Right ventricle myocardium inferior (tissue), 1 donor: ENCODE measurements at regions not wholly inside any gene's neighbourhood (a gene's known extent, or its start where the extent isn't known, plus 50 kb on each side); places are given as distances from the start of the nearest gene placed in this dataset.
A peak's percentile ranks its signal among the peaks of the same experiment; 100 is the strongest.
"Not testable (repeated sequence)": the region's sequence is repeated elsewhere in the genome, so short reads cannot be mapped to it uniquely, and the experiment has no call there.

Experiments used
- ATAC-seq: fragments of 200-7000 bp; cut with Tn5 transposase; one replicate; pipeline ENCODE4 v1.9.1; 2020; ENCODE audit warnings: mild to moderate bottlenecking, moderate library complexity
- DNase-seq: peaks from one replicate; pipeline ENCODE4 v3.0.0; 2021; ENCODE audit errors: missing footprints
- intact Hi-C: fragments of 100-400 bp; cut with DNase I; formaldehyde crosslinking; loops from one replicate; pipeline ENCODE4 v1.11.0; 2022
- donor health status: DM: no; HTN: yes; CAD: no; lungs with severe emphysema.

DNA sequence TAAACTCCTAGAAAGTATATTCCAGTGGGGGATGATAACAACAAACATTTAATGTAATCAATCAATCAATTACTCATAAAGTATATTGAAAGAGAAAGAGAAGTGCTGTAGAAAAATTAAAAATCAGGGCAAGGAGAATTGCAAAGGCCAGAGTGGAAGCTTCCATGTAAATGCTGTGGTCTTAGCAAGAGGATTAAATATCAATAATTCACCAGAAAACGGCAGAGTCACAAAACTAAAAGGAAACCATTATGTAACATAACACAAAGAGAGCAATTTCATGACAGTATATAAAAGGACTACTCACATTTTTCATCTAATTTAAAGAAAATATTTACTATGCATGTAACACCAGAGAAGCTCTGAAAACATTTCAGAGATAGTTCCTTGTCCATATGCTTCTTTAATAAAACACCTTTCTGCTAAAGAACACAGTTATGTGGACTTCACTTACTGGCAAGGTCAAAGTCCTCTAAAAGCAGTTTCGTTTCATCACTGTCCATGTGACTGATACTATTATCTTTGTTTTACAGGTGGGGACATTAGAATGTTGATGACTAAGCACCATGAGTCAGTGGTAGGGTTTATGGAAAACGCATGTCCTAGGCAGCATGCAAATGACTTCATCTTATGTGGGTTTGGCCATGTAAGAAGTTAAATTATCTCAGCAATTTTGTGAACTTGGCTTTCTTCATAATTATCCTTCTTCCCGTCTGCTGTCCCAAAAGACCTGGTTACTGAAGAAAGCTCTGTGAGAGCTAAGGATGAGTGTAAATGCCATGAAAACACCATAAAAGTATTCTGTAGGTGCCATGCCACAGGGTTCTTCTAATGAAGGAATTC, 185.8 kb upstream of the TENT5A start:
- intact Hi-C loops = no loop called here
- ATAC-seq = peak; percentile 26
- no peak for DNase-seq

DNA sequence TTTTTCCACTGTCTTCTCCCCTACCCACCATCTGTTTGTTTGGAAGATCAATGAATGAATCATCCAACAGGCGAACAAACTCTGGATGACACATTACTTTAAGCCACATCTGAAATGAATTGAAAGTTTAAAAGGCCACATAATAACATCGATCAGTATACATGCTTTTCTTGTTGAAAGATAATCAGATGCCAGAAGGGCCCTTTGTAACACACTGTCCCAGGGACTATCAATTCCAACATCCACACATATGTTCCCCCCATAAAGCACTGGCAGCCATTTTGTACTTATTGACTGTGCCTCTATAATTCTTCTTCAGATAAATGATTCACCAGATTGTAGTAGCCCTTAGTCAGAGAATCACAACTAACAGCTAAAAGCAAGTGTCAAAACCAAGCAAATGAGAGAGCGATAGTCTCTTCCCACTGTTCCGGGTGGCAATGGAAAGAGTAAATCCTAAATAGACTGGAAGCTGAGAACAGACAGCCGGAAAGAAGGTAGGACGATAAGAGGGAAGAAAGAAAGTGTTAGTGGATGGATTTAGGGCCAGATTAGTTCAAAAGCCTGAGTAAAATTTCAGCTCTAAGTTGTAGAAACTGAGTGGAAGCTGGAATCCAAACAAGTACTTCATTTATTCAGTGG, 184.9 kb upstream of the TENT5A start:
- DNase-seq (no peak), ATAC-seq (no peak)
- intact Hi-C loops = no loop called here

DNA sequence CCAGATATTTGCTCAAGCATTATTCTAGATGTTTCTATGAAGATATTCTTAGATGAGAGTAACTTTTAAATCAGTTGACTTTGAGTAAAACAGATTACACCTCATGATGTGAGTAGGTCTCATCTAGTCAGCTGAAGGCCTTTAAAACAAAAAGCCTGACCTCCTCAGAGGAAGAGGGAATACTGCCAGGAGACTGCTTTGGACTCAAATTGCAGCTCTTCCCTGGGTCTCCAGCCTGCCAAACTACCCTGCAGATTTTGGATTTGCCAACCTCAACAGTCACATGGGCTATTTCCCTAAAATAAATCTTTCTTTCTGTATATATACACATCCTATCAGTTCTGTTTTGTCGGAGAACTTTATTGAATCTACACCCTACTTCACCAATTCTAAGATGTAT, 182.5 kb upstream of the TENT5A start:
- intact Hi-C loops = no loop called here
- DNase-seq (no peak), ATAC-seq (no peak)

DNA sequence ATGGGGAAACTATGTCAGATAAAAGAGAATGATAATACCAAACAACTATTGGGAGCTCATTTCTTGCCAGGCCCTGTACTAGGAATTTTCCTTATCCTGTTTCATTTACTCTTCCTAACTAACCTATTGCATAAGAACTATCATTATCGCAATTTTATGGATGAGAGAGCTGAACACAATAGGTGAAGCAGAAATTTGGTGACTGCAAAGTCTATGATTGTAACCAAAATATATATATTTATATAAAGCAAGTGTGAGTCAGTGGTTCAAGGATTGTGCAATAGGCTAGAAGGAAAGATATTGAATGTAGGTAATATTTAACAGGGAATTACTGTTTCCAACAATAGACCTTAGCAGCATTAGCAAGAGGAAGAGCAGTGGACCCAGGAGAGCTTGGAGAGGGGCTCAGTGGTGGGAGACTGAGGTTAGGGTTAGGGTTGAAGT, 181.1 kb upstream of the TENT5A start:
- intact Hi-C loops = no loop called here
- ATAC-seq (no peak), DNase-seq (no peak)

DNA sequence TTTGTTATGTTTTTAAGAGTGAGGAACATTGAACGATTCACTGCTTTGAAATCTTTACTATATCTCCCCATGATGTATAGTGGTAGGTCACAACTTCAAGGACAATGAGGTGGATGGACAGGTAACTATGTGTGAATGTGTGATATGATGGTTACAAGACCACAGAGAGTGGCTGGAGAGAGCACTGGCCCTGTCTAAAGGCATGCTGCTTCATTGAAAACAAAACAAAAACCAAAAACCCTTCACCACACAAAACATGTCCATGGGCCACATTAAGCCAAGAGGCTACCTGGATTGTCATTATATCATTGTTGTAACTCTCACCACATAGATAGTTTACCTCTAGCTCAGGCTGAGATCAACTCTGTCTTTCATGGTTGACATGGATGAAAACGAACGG, 180.6 kb upstream of the TENT5A start:
- DNase-seq (no peak), ATAC-seq (no peak)
- intact Hi-C loops = no loop called here

DNA sequence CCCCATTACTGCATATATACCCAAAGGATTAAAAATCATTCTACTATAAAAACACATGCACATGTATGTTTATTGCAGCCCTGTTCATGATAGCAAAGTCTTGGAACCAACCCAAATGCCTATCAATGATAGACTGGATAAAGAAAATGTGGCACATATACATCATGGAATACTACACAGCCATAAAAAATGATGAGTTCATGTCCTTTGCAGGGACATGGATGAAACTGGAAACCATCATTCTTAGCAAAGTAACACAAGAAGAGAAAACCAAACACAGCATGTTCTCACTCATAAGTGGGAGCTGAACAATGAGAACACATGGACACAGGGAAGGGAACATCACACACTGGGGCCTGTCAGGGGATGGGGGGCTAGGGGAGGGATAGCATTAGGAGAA, 180.0 kb upstream of the TENT5A start:
- ATAC-seq, intact Hi-C loops, DNase-seq: not testable (repeated sequence)

DNA sequence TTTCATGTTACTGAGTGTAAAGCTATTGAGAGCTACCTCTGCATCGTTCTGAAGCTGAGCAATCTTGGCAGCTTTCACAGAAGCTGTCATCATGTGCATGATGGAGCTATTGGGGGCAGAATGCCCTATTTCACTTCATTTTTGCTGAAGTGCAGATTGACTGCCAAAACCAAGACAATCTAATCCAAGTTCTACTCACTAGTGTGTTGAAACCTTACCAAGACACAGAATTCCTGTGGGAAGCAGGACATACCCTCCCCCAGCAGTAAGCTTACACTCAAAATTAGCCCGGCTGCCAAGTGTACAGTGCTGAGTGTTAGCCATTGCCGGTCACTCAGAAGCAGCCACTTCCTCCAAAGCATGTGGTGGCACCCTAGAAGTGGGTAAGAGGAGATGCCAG, 177.3 kb upstream of the TENT5A start:
- DNase-seq (peak; percentile 47), ATAC-seq (peak; percentile 74)
- intact Hi-C loops = no loop called here

DNA sequence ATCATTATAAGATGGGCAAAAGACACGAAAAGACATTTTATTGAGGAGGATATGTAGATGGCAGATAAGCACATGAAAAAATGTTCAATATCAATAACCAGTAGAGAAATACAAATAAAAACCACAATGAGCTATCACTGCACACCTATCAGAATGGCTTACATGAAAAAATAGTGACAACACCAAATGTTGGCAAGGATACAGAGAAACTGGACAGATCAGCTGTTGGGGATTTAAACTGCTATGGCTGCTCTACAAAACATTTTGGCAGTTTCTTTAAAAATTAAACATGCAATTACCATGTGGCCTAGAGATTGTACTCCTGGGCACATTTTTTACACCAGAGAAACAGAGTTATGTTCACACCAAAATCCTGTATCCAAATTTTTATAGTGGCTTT, 172.7 kb upstream of the TENT5A start:
- intact Hi-C loops = no loop called here
- no peak for ATAC-seq
- DNase-seq = no peak

DNA sequence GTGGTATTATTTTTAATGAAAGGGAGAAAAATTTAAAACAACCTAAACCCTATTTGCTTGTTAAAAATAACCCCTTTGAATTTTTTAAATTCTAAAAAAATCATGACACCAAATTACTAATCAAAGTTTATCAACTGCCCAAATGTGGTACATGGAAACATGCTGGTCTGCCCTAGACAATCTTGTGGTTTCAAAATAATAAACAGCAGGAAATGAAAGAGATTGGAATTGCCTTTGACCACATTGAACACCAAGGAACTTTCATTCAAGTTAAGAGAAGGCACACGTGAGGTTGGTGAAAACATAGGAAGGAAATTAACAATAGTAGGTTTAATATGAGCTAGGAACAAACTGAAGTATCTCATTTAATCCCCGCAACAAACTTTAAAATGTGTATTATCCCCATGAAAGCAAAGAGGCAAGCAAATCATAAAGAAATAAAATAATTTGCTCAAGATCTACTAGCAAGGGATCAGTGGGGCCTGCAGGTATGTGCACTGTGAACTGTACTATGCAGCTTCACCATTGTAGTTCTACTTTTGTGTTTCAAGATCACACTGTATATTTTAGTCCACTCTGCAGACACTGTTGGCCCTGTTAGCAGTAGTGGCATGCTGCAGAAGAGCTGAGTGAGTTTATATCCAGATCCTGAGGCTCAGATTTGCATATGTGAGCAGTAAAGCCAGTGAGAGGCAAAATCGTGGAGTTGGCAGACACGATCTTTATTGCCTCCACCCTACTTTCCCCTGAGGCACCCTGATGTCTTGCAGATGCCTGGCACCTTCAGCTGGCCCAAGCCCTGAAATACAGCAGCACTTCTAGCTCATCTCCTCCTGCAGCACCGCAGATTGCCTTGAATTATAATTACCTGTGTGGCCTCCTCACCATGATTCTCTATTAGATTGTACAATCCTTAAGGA, 157.8 kb upstream of the TENT5A start:
- no peak for DNase-seq
- intact Hi-C loops = loop anchor here (10.0 kb wide), 2 partner anchors 105 to 235 kb away; no protein-coding TSS in a partner anchor
- ATAC-seq = peak; percentile 58

DNA sequence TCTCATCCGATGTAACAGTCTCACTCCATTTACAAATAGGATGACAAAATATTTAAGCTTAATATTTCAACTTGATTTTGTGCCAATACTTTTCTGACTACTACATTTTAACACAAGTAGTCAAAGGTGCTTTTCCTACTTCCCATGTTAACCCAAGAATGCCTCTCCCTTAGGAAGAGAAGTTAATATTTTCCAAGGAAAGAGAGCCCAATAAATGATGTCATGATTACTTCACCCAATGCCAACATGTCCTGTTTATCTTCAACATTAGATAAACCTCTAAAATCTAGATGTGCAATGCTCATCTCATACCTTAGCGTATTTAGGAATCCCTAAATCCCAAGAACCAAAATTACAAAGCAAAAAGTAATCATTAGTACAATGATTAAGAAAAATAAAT, 156.7 kb upstream of the TENT5A start:
- ATAC-seq (no peak), DNase-seq (no peak)
- intact Hi-C loops = loop anchor here (10.0 kb wide), 2 partner anchors 106 to 236 kb away; no protein-coding TSS in a partner anchor

DNA sequence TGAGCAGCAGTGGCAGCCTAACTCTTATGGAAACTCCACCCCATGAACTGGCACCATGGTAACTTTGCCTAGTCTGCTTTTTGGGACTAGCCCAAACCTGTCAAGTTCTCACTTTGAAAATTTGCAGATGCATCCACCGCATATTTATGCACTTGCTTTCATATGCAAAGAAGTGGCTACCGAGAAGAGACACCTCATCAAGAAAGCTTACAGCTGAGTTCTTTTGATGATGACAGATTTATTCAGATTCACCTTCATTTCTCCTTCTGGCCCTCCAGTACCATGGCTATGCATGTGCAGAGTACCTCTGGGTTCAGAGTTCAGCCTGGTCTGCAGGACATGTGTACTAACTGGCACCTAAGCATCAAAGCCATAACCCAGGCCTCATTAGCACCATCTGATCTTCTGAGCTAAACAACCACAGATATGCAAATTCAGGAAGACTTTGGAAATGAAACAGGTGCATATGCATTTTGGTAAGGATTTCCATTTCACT, 154.3 kb upstream of the TENT5A start:
- ATAC-seq (peak; percentile 43), DNase-seq (no peak)
- intact Hi-C loops = loop anchor here (10.0 kb wide), 2 partner anchors 108 to 238 kb away; no protein-coding TSS in a partner anchor

DNA sequence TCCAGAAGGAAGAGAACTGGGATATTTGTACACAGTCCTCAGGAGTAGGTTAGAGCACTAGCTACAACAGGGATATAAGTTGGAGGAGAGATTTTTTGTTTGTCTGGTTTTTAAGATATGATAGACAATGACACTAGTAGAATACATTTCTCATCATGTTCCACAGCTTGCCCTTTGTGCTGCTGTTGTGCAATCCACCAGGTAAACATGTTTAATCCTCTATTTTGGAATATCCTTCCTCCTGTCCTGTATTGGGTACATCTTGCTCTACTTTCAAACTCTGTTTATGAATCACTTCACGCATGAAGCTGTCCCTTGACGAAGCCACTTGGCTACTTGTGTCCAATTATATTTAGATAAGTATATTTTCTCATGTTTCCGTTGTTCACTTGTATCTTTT, 153.6 kb upstream of the TENT5A start:
- ATAC-seq (no peak), DNase-seq (no peak)
- intact Hi-C loops = loop anchor here (10.0 kb wide), 2 partner anchors 109 to 239 kb away; no protein-coding TSS in a partner anchor

DNA sequence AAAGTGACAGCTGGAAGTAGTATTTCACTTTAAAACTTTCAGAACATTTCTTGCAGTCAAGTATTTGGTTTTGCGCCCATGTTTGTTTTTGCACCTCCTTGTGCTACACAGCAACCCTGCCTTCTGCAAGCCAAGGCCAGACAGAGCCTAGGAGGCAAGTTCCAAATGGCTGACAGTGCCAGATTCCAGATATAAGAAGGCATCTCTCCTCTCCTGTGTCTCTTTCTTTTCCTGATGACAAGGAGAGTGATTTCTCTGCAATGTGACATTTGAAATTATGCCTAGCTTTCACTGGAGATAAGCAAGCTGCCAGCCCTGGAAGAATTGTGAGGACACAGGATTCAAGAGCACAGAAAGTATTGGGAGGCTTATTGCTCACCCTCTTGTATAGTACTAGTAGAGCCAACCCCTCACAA, 149.1 kb upstream of the TENT5A start:
- peak; percentile 98 for ATAC-seq
- intact Hi-C loops = loop anchor here (2.0 to 10.0 kb wide), 6 partner anchors 67 to 266 kb away; partner anchors contain the start of gene TENT5A
- peak; percentile 67 for DNase-seq

DNA sequence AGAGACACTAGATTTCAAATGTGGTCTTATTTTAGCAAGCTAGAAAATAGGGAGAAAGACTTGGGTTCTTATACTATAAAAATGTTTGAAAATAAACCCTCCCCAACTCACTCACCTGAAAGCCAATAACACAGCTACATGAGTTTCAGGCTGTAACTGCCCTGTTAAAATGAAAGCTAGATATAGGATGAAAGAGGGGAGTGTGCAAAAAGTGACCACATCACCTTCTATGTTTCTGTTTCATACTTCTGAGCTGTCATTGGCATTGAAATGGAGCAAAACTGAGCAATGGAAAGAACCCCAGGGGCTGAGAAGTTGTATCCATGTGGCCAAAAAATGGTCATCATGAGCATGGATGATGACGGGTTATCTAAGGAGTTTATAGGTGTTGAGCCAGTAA, 148.1 kb upstream of the TENT5A start:
- intact Hi-C loops = loop anchor here (2.0 to 10.0 kb wide), 6 partner anchors 66 to 267 kb away; partner anchors contain the start of gene TENT5A
- no peak for ATAC-seq
- DNase-seq = no peak

DNA sequence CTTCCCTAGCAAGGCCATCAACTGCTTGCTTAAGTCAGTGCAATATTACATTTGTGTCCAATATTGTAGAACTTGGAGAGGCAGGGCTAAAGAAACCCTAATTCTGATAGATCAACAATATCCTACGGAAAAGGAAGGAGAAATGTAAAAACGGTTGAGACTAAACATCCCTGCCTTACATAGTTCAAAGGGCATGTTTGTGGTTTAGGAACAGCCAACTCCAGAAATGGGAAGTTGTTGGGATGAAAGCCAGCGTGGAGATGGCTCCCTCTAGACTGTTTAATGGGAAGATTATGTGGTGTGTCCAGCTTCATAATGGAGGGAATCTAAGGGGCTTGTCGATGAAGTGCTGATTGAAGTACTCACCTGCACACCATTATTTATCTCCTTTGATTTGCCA, 145.3 kb upstream of the TENT5A start:
- ATAC-seq (no peak), DNase-seq (no peak)
- intact Hi-C loops = no loop called here

DNA sequence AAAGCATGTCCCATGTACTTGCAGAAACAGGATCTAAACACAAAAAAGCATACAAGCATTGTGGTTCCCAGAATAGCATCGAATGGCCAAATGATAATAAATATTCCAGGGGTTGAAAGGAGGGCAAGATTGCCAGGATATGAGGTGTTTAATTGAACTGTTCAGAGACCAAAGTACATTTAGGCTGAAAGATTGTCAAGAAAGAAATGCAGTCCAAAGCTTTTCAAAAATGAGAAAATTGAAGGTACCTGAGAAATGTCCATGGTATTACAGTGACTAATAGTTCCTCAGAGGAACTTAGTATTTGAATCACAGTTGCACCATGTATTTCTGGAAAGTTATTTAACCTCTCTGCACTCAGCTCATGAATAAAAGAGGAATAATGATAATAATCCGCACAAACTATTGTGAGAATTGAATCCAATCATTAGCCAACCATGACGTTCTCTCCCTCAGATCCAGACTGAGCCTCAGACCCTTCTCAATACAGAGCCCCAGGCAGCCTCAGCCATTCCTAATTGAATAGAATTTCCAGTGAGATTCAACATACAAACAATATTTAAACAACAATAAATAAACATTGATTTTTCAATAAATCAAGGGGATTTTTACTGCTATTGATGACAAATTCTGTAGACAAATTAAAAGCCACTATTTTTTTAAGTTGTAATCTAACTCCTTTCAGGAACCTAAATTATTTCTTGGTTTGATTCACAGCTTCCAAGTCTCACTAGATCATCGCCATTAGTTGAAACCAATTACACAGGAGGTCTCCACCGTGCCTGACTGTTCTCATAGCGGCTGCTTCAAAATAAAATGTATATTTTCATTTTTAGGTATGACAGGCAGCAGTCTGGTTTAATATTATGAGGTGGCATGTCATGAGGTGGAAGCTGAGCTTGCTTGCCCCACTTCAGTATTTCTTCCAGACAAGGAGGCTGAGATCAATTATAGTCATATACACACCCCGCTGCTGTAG, 144.3 kb upstream of the TENT5A start:
- intact Hi-C loops = no loop called here
- no peak for ATAC-seq
- DNase-seq = no peak

DNA sequence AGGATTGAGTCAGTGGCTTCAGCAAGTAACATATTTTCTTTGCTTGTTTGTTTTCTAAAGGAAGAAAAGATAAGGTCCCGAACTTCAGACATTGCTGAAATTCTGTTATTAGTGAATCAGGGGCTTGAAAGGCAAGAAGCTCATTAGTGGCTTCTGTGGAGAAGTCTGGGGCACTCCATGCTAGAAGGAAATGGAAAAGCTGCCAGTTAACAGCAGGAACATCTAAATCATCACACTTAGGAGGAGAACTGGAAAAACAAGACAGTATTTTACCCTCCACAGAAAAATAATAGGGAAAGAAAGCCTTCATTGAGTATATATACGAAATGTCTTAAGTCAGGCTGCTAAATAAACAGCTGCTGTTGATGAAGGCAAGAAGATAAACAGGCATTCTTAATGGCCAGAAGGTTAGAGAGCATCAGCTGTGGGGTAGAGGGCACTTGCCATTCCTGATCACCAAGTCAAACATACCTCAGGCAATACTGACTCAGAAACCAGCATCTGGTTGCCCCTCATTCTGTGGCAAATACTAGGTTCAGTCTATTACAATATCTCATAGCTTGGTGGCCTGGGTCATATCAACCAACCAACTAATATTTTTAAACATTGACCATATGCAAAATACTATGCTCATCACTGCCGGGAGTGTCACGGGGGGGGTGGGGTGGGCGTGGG, 143.2 kb upstream of the TENT5A start:
- intact Hi-C loops = no loop called here
- peak; percentile 11 for ATAC-seq

More for the DNA sequence above, 143.2 kb upstream of the TENT5A start:
- no peak for DNase-seq
